ENCODE measurements at regions not wholly inside any gene's neighbourhood (a gene's known extent, or its start where the extent isn't known, plus 50 kb on each side); places are given as distances from the start of the nearest gene placed in this dataset.

DNA sequence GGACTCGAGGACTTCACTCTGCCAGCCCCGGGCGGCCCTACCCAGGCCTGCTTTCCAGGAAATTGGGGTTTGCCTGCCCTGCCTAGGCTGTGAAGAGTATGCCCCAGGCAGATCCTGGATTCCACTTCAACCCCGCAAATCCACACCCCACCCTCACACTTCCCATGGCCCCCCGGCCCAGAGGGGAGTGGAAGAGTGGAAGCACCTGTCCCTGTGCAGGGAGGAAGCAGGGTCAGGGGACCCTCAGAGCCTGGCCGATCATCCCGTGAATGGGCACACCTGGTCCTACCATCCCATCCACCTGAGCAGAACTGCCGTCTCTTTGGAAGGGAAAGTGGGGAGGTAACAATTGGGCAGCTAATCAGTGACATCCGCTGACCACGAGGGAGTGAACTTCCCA is 245.2 kb downstream of the EIPR1 start:
- H3K4me1 ChIP-seq (replicated peaks in 1 of 4; ENCODE audit: control insufficient read depth in 3 of 4, insufficient read depth in 4 of 4, low read length in 3 of 4): no peaks in the 10 kb centered on the region; a peak in 1 of 7 replicates
- TF ChIP-seq, protein P1, sequence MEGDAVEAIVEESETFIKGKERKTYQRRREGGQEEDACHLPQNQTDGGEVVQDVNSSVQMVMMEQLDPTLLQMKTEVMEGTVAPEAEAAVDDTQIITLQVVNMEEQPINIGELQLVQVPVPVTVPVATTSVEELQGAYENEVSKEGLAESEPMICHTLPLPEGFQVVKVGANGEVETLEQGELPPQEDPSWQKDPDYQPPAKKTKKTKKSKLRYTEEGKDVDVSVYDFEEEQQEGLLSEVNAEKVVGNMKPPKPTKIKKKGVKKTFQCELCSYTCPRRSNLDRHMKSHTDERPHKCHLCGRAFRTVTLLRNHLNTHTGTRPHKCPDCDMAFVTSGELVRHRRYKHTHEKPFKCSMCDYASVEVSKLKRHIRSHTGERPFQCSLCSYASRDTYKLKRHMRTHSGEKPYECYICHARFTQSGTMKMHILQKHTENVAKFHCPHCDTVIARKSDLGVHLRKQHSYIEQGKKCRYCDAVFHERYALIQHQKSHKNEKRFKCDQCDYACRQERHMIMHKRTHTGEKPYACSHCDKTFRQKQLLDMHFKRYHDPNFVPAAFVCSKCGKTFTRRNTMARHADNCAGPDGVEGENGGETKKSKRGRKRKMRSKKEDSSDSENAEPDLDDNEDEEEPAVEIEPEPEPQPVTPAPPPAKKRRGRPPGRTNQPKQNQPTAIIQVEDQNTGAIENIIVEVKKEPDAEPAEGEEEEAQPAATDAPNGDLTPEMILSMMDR (IDR thresholded peaks at IDR 0.05; ENCODE audit: control extremely low read depth in 1 of 3, insufficient read depth in 1 of 3, low read depth in 1 of 3, low read length in 3 of 3): no peak
- no peak for TF ChIP-seq JUN (IDR thresholded peaks at IDR 0.05; ENCODE audit: low read depth, low read length)
- no peak overlapping the region for H3K4me2 ChIP-seq (ENCODE audit: insufficient read depth in 1 of 2, low read depth in 2 of 2, low read length in 2 of 2)
- H2BK120ac ChIP-seq (replicated peaks; ENCODE audit: low read depth, low read length): no peak overlapping the region
- ChIA-PET CTCF (ENCODE audit: partially characterized antibody) (interaction anchor here (1.4 kb wide), 1 partner anchor 66 kb away, joined by 3 read pairs; no protein-coding TSS in a partner anchor), POLR2A (ENCODE audit: partially characterized antibody) (no interaction called here)
- no peaks in the 10 kb centered on the region; a peak in 1 of 8 replicates for H3K36me3 ChIP-seq (ENCODE audit: control insufficient read depth in 2 of 4, insufficient read depth in 4 of 4, low read length in 3 of 4)
- no peak overlapping the region for H3K23ac ChIP-seq (ENCODE audit: insufficient read length)
- no peak overlapping the region for H4K5ac ChIP-seq (ENCODE audit: insufficient read length, low read depth, low read length)
- no peak overlapping the region for H2AK5ac ChIP-seq (ENCODE audit: low read depth, low read length)
- H3K79me1 ChIP-seq (ENCODE audit: low read depth, low read length): no peaks in the 10 kb centered on the region
- no peak overlapping the region for H3K27ac ChIP-seq (ENCODE audit: low read depth, low read length)
- no peak overlapping the region for H3K9ac ChIP-seq (replicated peaks in 1 of 4; ENCODE audit: extremely low read depth in 1 of 4, low read depth in 3 of 4, low read length in 3 of 4)
- no peak overlapping the region for H2BK15ac ChIP-seq (ENCODE audit: low read length)
- H4K91ac ChIP-seq (replicated peaks; ENCODE audit: insufficient read length, low read length): no peak overlapping the region
- no peak overlapping the region for H2BK5ac ChIP-seq (ENCODE audit: low read depth, low read length)
- H3K56ac ChIP-seq (replicated peaks; ENCODE audit: insufficient read length, low read depth, low read length): no peak overlapping the region
- no peak overlapping the region for H2BK20ac ChIP-seq (ENCODE audit: low read length)
- no peak overlapping the region for H3K4ac ChIP-seq (replicated peaks; ENCODE audit: insufficient read length, low read depth, low read length)
- peaks cover 6% of the 10 kb centered on the region in 2 experiments; a peak in 2 of 4 replicates for H3K9me3 ChIP-seq (ENCODE audit: insufficient read depth in 2 of 2, low read depth in 1 of 2, low read length in 1 of 2)
- WGBS, 2 experiments (ENCODE audit: extremely low coverage in 1 of 2, insufficient coverage in 1 of 2, insufficient read length in 1 of 2, insufficient replicate concordance in 2 of 2, low coverage in 1 of 2, low lambda C conversion rate in 2 of 2, missing lambda C conversion rate in 1 of 2): 89% methylated on average over 10 of the region's 10 CpGs; no CpG with 5 or more reads in 1 of the 2 experiments
- H3K79me2 ChIP-seq (ENCODE audit: control insufficient read depth in 1 of 2, insufficient read depth in 2 of 2, low read length in 2 of 2): no peaks in the 10 kb centered on the region
- FAIRE-seq (no peak), DNase-seq (ENCODE audit: low read depth in 1 of 2, low spot score in 2 of 2) (no peak)
- H4K20me1 ChIP-seq (replicated peaks in 1 of 2; ENCODE audit: control insufficient read depth in 1 of 2, insufficient read depth in 2 of 2, low read length in 2 of 2): peaks cover 0 to 2% of the 10 kb centered on the region in 2 experiments
- no peaks in the 10 kb centered on the region for H3K27me3 ChIP-seq (replicated peaks in 1 of 4; ENCODE audit: control insufficient read depth in 3 of 4, extremely low read depth in 1 of 4, insufficient read depth in 3 of 4, low read length in 3 of 4)
- no peak overlapping the region for H2BK12ac ChIP-seq (ENCODE audit: low read depth, low read length)
- H2AFZ ChIP-seq (ENCODE audit: low read length): no peak overlapping the region
- no peak overlapping the region for H3K4me3 ChIP-seq (ENCODE audit: extremely low read depth in 1 of 4, insufficient read depth in 2 of 4, low read depth in 3 of 4, low read length in 4 of 4)
- no peak overlapping the region for H3K14ac ChIP-seq (ENCODE audit: insufficient read length)
- no peaks in the 10 kb centered on the region; the same call in 1 of the 2 replicates for H3K23me2 ChIP-seq (ENCODE audit: low read depth, low read length)
- H4K8ac ChIP-seq (ENCODE audit: extremely low read depth, insufficient read depth, low read length): no peak overlapping the region
- H3K18ac ChIP-seq (ENCODE audit: extremely low read depth, low read length): no peak overlapping the region

Data from H1 (cell line).